Natural killer cell (primary cell): ENCODE measurements at regions not wholly inside any gene's neighbourhood (a gene's known extent, or its start where the extent isn't known, plus 50 kb on each side); places are given as distances from the start of the nearest gene placed in this dataset.

Experiments
- ATAC-seq, 3 donors: fragments of 150-1000 bp in 2 of 3; fragments of 200-7000 bp in 1 of 3; cut with Tn5 transposase; 1 replicate in 1 of 3; 2 replicates in 2 of 3; pipeline ENCODE4 v1.10.0; 2021; ENCODE audit warnings: mild to moderate bottlenecking in 2 of 3, moderate library complexity in 2 of 3
- DNase-seq, 2 donors: peaks; one replicate each; pipeline versions ENCODE4 v3.0.0 to v3.0.0-alpha.2; 2013 to 2021; ENCODE audit warnings: mixed read lengths in 1 of 2
- H3K27ac ChIP-seq: one replicate; pipeline ENCODE4 v1.5.1; 2013; ENCODE audit warnings: mild to moderate bottlenecking, low read length
- H3K27me3 ChIP-seq: one replicate; pipeline ENCODE4 v1.6.1; 2013; ENCODE audit warnings: low read length; ENCODE audit not compliant: control insufficient read depth, insufficient read depth
- H3K36me3 ChIP-seq: one replicate; pipeline ENCODE4 v1.6.1; 2013; ENCODE audit warnings: low read length; ENCODE audit not compliant: control insufficient read depth, insufficient read depth
- H3K4me1 ChIP-seq: one replicate; pipeline ENCODE4 v1.6.1; 2013; ENCODE audit warnings: low read length; ENCODE audit not compliant: control insufficient read depth, insufficient read depth
- H3K4me3 ChIP-seq: one replicate; pipeline ENCODE4 v1.5.1; 2013; ENCODE audit warnings: low read length
- H3K9me3 ChIP-seq: one replicate; pipeline ENCODE4 v1.6.1; 2013; ENCODE audit warnings: low read length; ENCODE audit not compliant: control insufficient read depth, insufficient read depth
- H3K27ac Mint-ChIP-seq, 2 donors: one replicate each; pipeline ENCODE4 v1.8.0; 2022; ENCODE audit warnings: mild to moderate bottlenecking in 2 of 2, mixed read lengths in 2 of 2, moderate library complexity in 1 of 2
- H3K27me3 Mint-ChIP-seq, 2 donors: one replicate each; pipeline ENCODE4 v1.8.0; 2022; ENCODE audit warnings: low read depth in 2 of 2, mixed read lengths in 2 of 2
- H3K36me3 Mint-ChIP-seq: one replicate; pipeline ENCODE4 v1.8.0; 2022; ENCODE audit warnings: mixed read lengths
- H3K4me1 Mint-ChIP-seq, 2 donors: one replicate each; pipeline ENCODE4 v1.8.0; 2022; ENCODE audit warnings: mixed read lengths in 2 of 2
- H3K4me3 Mint-ChIP-seq: one replicate; pipeline ENCODE4 v1.8.0; 2022; ENCODE audit warnings: mild to moderate bottlenecking, moderate library complexity, mixed read lengths
- H3K9me3 Mint-ChIP-seq, 2 donors: one replicate each; pipeline ENCODE4 v1.8.0; 2022; ENCODE audit warnings: mixed read lengths in 2 of 2
- WGBS: methylation state at CpG from one replicate; pipeline ENCODE4 v1.1.7; 2013; ENCODE audit warnings: missing lambda C conversion rate; ENCODE audit not compliant: insufficient coverage; 5-methylcytosine and 5-hydroxymethylcytosine counted together
- intact Hi-C: fragments of 100-400 bp; cut with micrococcal nuclease; formaldehyde crosslinking; loops from one replicate; pipeline ENCODE4 v1.14.2; 2022
- TF ChIP-seq, protein P1 (sequence below): fragments of 200-600 bp; IDR thresholded peaks from one replicate; pipeline ENCODE4 v1.8.0; 2022; ENCODE audit warnings: antibody characterized with exemption

DNA sequence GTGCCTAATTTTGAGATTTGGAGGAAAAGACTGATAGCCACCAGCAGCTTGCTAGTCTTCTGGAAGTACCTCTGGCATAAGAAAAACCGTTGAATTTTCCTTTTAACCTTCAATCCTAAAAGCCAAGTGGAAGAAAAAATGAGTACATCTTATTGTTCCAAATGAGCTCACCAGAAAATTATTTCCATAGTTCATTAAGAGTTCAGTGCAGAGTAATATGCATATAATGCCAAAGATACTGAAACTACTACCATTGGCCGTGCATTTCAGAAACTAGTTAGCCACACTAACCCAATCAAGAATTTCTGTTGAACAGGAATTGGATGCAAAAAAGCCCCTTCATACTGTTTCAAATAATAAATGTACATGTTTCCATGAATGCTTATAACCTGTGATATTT lies 607.9 kb downstream of the KCTD16 start:
- no peak overlapping the region for H3K27ac ChIP-seq
- no peak for DNase-seq
- Mint-ChIP-seq H3K4me1 (no peaks in the 10 kb centered on the region), H3K36me3 (no peaks in the 10 kb centered on the region), H3K9me3 (peaks cover 7 to 10% of the 10 kb centered on the region in 2 donors), H3K4me3 (no peak overlapping the region), H3K27ac (no peak overlapping the region), H3K27me3 (no peaks in the 10 kb centered on the region)
- H3K27me3 ChIP-seq = no peaks in the 10 kb centered on the region
- H3K4me1 ChIP-seq = no peaks in the 10 kb centered on the region
- H3K4me3 ChIP-seq = no peak overlapping the region
- no CpG with 5 or more reads among the region's 2 CpGs for WGBS
- intact Hi-C loops = no loop called here
- no peaks in the 10 kb centered on the region for H3K9me3 ChIP-seq
- TF ChIP-seq, protein P1, sequence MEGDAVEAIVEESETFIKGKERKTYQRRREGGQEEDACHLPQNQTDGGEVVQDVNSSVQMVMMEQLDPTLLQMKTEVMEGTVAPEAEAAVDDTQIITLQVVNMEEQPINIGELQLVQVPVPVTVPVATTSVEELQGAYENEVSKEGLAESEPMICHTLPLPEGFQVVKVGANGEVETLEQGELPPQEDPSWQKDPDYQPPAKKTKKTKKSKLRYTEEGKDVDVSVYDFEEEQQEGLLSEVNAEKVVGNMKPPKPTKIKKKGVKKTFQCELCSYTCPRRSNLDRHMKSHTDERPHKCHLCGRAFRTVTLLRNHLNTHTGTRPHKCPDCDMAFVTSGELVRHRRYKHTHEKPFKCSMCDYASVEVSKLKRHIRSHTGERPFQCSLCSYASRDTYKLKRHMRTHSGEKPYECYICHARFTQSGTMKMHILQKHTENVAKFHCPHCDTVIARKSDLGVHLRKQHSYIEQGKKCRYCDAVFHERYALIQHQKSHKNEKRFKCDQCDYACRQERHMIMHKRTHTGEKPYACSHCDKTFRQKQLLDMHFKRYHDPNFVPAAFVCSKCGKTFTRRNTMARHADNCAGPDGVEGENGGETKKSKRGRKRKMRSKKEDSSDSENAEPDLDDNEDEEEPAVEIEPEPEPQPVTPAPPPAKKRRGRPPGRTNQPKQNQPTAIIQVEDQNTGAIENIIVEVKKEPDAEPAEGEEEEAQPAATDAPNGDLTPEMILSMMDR = no peak
- no peaks in the 10 kb centered on the region for H3K36me3 ChIP-seq
- no peak for ATAC-seq

DNA sequence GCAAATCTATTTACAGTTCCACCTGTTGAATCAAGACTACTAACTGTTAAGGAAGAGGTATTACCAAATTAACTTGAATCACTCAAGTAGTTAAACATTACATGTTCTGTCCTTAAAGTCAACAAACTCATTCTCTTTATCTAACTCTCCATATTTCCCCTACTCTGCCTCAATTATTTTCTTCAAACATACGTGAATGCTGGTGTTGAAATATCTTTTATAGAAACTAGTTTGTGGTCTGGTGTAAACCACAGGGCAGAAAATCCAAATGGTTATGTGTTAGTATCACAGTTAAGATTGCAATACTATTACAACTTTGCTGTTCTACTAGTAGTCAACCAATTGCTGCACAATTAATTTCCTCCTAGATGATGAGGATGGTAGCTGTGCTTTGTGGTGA lies 603.5 kb downstream of the KCTD16 start:
- Histone ChIP-seq H3K27ac (no peak overlapping the region), H3K36me3 (no peaks in the 10 kb centered on the region), H3K27me3 (no peaks in the 10 kb centered on the region), H3K9me3 (no peaks in the 10 kb centered on the region), H3K4me3 (no peak overlapping the region), H3K4me1 (no peaks in the 10 kb centered on the region)
- TF ChIP-seq, protein P1 = no peak
- WGBS = no CpG with 5 or more reads among the region's 1 CpG
- DNase-seq (no peak), ATAC-seq (no peak)
- Mint-ChIP-seq H3K4me3 (no peak overlapping the region), H3K27me3 (no peaks in the 10 kb centered on the region), H3K36me3 (no peaks in the 10 kb centered on the region), H3K9me3 (peaks cover 7 to 11% of the 10 kb centered on the region in 2 donors), H3K4me1 (no peaks in the 10 kb centered on the region), H3K27ac (no peak overlapping the region)
- intact Hi-C loops = no loop called here

DNA sequence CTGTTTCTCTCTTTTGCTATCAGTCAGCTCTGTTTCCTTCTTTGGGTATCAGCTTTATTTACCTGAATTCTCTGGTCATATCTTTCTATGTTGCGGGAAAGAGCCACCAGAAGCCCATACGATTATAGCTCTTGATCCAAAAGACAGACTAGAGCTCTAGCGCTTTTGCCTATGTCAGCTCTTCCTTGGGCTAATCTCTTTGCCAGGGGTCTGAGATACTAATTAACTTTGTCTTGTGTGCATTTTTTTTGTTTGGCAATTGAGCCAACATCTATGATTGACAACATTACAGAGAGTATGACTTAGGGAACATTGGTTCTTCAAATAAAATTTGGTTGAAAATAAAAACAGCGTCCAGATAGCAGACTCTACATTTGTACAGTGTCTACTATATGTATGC lies 603.0 kb downstream of the KCTD16 start:
- Mint-ChIP-seq H3K36me3 (no peaks in the 10 kb centered on the region), H3K4me1 (no peaks in the 10 kb centered on the region), H3K4me3 (no peak overlapping the region), H3K9me3 (peaks cover 10 to 13% of the 10 kb centered on the region in 2 donors), H3K27me3 (no peaks in the 10 kb centered on the region), H3K27ac (no peak overlapping the region)
- no peak overlapping the region for H3K4me3 ChIP-seq
- no peaks in the 10 kb centered on the region for H3K4me1 ChIP-seq
- ATAC-seq (no peak), DNase-seq (no peak)
- TF ChIP-seq, protein P1 = no peak
- no peaks in the 10 kb centered on the region for H3K36me3 ChIP-seq
- H3K9me3 ChIP-seq = no peaks in the 10 kb centered on the region
- no peak overlapping the region for H3K27ac ChIP-seq
- 62% methylated on average over 3 of the region's 4 CpGs for WGBS
- H3K27me3 ChIP-seq = no peaks in the 10 kb centered on the region
- intact Hi-C loops = no loop called here

DNA sequence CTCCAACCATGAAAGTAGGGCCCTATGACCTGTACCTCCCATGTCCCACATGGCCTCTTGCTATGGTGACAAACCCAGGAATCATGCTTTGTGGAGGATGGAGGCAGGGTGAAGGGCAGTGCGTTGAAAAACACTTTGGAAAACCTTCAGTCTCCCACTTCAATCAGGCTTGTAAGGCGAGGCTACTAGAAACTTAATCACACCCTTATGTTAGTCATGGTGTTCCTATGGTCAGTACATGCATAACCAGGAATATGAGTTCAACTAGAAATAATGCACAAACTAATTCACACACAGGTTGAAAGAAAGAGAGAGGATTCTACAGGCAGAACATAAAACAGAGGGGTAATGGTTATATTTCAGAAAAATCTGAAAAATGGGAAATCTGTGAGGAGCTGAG lies 601.1 kb downstream of the KCTD16 start:
- no peaks in the 10 kb centered on the region for H3K27me3 Mint-ChIP-seq
- ATAC-seq = no peak
- peaks cover 10 to 18% of the 10 kb centered on the region in 2 donors for H3K9me3 Mint-ChIP-seq

More for the DNA sequence above, 601.1 kb downstream of the KCTD16 start:
- Histone ChIP-seq H3K36me3 (no peaks in the 10 kb centered on the region), H3K27ac (no peak overlapping the region), H3K9me3 (no peaks in the 10 kb centered on the region), H3K4me1 (no peaks in the 10 kb centered on the region), H3K4me3 (no peak overlapping the region), H3K27me3 (no peaks in the 10 kb centered on the region)
- intact Hi-C loops = no loop called here
- 100% methylated on average over 1 of the region's 2 CpGs for WGBS
- no peaks in the 10 kb centered on the region for H3K36me3 Mint-ChIP-seq
- TF ChIP-seq, protein P1 = no peak
- H3K4me3 Mint-ChIP-seq = no peak overlapping the region
- no peak for DNase-seq
- H3K27ac Mint-ChIP-seq = no peak overlapping the region
- no peaks in the 10 kb centered on the region for H3K4me1 Mint-ChIP-seq
